Esophagus (tissue), 2 donors: ENCODE measurements at regions not wholly inside any gene's neighbourhood (a gene's known extent, or its start where the extent isn't known, plus 50 kb on each side); places are given as distances from the start of the nearest gene placed in this dataset.
"Not testable (repeated sequence)": the region's sequence is repeated elsewhere in the genome, so short reads cannot be mapped to it uniquely, and the experiment has no call there.

Source experiments
- H3K27ac ChIP-seq, 2 donors: one replicate each; pipeline ENCODE4 v1.5.1; 2013; ENCODE audit warnings: low read depth in 2 of 2, mild to moderate bottlenecking in 2 of 2, inconsistent platforms in 1 of 2, low read length in 1 of 2, moderate library complexity in 1 of 2
- H3K27me3 ChIP-seq, 2 donors: one replicate each; pipeline ENCODE4 v1.6.1; 2013; ENCODE audit warnings: low read length in 2 of 2, control low read depth in 1 of 2, mild to moderate bottlenecking in 1 of 2; ENCODE audit not compliant: insufficient read depth in 2 of 2, control insufficient read depth in 1 of 2
- H3K36me3 ChIP-seq, 2 donors: one replicate each; pipeline ENCODE4 v1.6.1; 2013; ENCODE audit warnings: low read length in 1 of 2; ENCODE audit not compliant: control insufficient read depth in 2 of 2, insufficient read depth in 2 of 2
- H3K4me1 ChIP-seq, 2 donors: one replicate each; pipeline ENCODE4 v1.6.1; 2013; ENCODE audit warnings: low read length in 1 of 2; ENCODE audit not compliant: control insufficient read depth in 2 of 2, insufficient read depth in 2 of 2
- H3K4me3 ChIP-seq, 2 donors: one replicate each; pipeline ENCODE4 v1.5.1; 2013; ENCODE audit warnings: low read length in 2 of 2, mild to moderate bottlenecking in 2 of 2, low read depth in 1 of 2, moderate library complexity in 1 of 2
- H3K9me3 ChIP-seq, 2 donors: one replicate each; pipeline ENCODE4 v1.6.1; 2013; ENCODE audit warnings: mild to moderate bottlenecking in 2 of 2, low read depth in 1 of 2, low read length in 1 of 2, moderate library complexity in 1 of 2; ENCODE audit not compliant: control insufficient read depth in 2 of 2, insufficient read depth in 1 of 2
- WGBS, 2 donors: extraction: QIAGEN DNeasy Blood & Tissue Kit; methylation state at CpG; one replicate each; pipeline ENCODE4 v1.1.7; 2013; 5-methylcytosine and 5-hydroxymethylcytosine counted together
- donor health status: healthy with polysubstance abuse.
- donor health status: Bipolar disorder and iron deficiency.

- Histone ChIP-seq H3K4me1 (no peaks in the 10 kb centered on the region), H3K9me3 (peaks cover 0 to 22% of the 10 kb centered on the region in 2 donors), H3K36me3 (no peaks in the 10 kb centered on the region), H3K27ac (peak overlapping the region in 1 of 2 donors; percentile 44), H3K27me3 (no peaks in the 10 kb centered on the region), H3K4me3 (no peak overlapping the region)
- WGBS, 2 donors, result 67 to 74% methylated on average over 85 to 109 of the region's 109 CpGs
These were observed 177.0 kb downstream of the OR4M2 start for GRCh38 chr15:22257047-22258008.

- Histone ChIP-seq H3K4me1 (no peaks in the 10 kb centered on the region), H3K27ac (no peak overlapping the region), H3K9me3 (peaks cover 0 to 27% of the 10 kb centered on the region in 2 donors), H3K4me3 (no peak overlapping the region), H3K27me3 (no peaks in the 10 kb centered on the region), H3K36me3 (no peaks in the 10 kb centered on the region)
- WGBS, 2 donors, result 62 to 75% methylated on average over 59 to 75 of the region's 75 CpGs
These were observed 177.7 kb downstream of the OR4M2 start for GRCh38 chr15:22258009-22258397.

GRCh38 chr15:22258398-22259150 lies 178.2 kb downstream of the OR4M2 start:
- Histone ChIP-seq H3K4me1 (no peaks in the 10 kb centered on the region), H3K4me3 (no peak overlapping the region), H3K27me3 (no peaks in the 10 kb centered on the region), H3K27ac (no peak overlapping the region), H3K36me3 (no peaks in the 10 kb centered on the region), H3K9me3 (peaks cover 0 to 24% of the 10 kb centered on the region in 2 donors)
- 77 to 81% methylated on average over 55 to 59 of the region's 59 CpGs for WGBS, 2 donors

- not testable (repeated sequence) for H3K4me3 ChIP-seq, H3K27me3 ChIP-seq, H3K36me3 ChIP-seq, H3K27ac ChIP-seq, H3K4me1 ChIP-seq
- 83 to 88% methylated on average over 37 of the region's 37 CpGs for WGBS, 2 donors
- H3K9me3 ChIP-seq, result peaks cover 0 to 22% of the 10 kb centered on the region in 2 donors
These were observed 178.9 kb downstream of the OR4M2 start for GRCh38 chr15:22259151-22259750.

- Histone ChIP-seq H3K9me3 (peaks cover 0 to 22% of the 10 kb centered on the region in 2 donors), H3K4me1 (no peaks in the 10 kb centered on the region), H3K4me3 (no peak overlapping the region), H3K27me3 (no peaks in the 10 kb centered on the region), H3K27ac (no peak overlapping the region), H3K36me3 (no peaks in the 10 kb centered on the region)
- WGBS, 2 donors, result 67 to 76% methylated on average over 7 of the region's 7 CpGs
These were observed 179.6 kb downstream of the OR4M2 start for GRCh38 chr15:22259881-22260421.

- Histone ChIP-seq H3K27ac (no peak overlapping the region), H3K27me3 (no peaks in the 10 kb centered on the region)
- 79 to 84% methylated on average over 13 of the region's 13 CpGs for WGBS, 2 donors
These were observed 182.3 kb downstream of the OR4M2 start for GRCh38 chr15:22262613-22263020.

GRCh38 chr15:22263738-22264137 lies 183.4 kb downstream of the OR4M2 start:
- Histone ChIP-seq H3K36me3 (no peaks in the 10 kb centered on the region), H3K9me3 (peaks cover 0 to 14% of the 10 kb centered on the region in 2 donors), H3K27ac (no peak overlapping the region), H3K27me3 (no peaks in the 10 kb centered on the region), H3K4me1 (no peaks in the 10 kb centered on the region), H3K4me3 (no peak overlapping the region)
- 72 to 77% methylated on average over 5 of the region's 5 CpGs for WGBS, 2 donors

More at GRCh38 chr15:22262613-22263020, 182.3 kb downstream of the OR4M2 start:
- Histone ChIP-seq H3K4me1 (no peaks in the 10 kb centered on the region), H3K4me3 (no peak overlapping the region), H3K36me3 (no peaks in the 10 kb centered on the region), H3K9me3 (peaks cover 0 to 21% of the 10 kb centered on the region in 2 donors)

- H3K4me3 ChIP-seq, H3K4me1 ChIP-seq, H3K36me3 ChIP-seq, H3K27ac ChIP-seq, H3K27me3 ChIP-seq: not testable (repeated sequence)
- WGBS, 2 donors, result 80% methylated on average over 3 of the region's 3 CpGs
- peaks cover 0 to 13% of the 10 kb centered on the region in 2 donors for H3K9me3 ChIP-seq
These were observed 183.9 kb downstream of the OR4M2 start for GRCh38 chr15:22264272-22264671.
